ENCODE measurements at regions not wholly inside any gene's neighbourhood (a gene's known extent, or its start where the extent isn't known, plus 50 kb on each side); places are given as distances from the start of the nearest gene placed in this dataset.

DNA sequence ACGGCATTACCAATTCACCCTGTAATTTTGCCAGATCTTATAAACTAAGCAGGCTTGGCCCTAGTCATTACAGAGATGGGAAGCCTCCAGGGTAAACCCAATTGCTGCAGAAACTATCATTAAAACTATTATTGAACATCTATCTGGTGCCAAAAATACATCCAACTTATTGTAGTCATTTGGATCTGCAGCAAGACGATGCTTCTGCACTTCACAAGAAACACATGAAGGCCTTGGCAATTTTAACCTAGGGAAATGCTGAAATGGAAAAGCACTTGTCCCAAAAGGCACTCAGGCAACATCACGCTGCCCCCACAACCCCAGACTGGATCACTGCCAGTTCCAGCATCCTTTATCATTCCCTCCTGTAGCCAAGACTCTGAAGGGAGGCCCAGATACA is 85.3 kb upstream of the ACVR2A start:
- Histone ChIP-seq H3K36me3 (ENCODE audit: insufficient read depth, low read length, poor library complexity, severe bottlenecking) (no peaks in the 10 kb centered on the region), H3K9me3 (ENCODE audit: low read depth, low read length, poor library complexity, severe bottlenecking) (no peaks in the 10 kb centered on the region), H3K4me3 (ENCODE audit: low read depth, low read length, poor library complexity, severe bottlenecking) (no peak overlapping the region), H3K4me1 (ENCODE audit: insufficient read depth, low read length, poor library complexity, severe bottlenecking) (no peaks in the 10 kb centered on the region), H3K27me3 (replicated peaks; ENCODE audit: insufficient read depth, low read depth, low read length, poor library complexity) (no peaks in the 10 kb centered on the region), H3K27ac (ENCODE audit: low read depth, low read length, poor library complexity, severe bottlenecking) (no peak overlapping the region)
- no peak for DNase-seq (ENCODE audit: low spot score)
- intact Hi-C loops (cut with micrococcal nuclease; ENCODE audit: unreplicated experiment) = no loop called here
- no TSS peak for BruUV-seq (replicated peaks)
- ChIA-PET POLR2A (ENCODE audit: low non-redundant PET) (no interaction called here), CTCF (no interaction called here)
- TF ChIP-seq, protein P1, sequence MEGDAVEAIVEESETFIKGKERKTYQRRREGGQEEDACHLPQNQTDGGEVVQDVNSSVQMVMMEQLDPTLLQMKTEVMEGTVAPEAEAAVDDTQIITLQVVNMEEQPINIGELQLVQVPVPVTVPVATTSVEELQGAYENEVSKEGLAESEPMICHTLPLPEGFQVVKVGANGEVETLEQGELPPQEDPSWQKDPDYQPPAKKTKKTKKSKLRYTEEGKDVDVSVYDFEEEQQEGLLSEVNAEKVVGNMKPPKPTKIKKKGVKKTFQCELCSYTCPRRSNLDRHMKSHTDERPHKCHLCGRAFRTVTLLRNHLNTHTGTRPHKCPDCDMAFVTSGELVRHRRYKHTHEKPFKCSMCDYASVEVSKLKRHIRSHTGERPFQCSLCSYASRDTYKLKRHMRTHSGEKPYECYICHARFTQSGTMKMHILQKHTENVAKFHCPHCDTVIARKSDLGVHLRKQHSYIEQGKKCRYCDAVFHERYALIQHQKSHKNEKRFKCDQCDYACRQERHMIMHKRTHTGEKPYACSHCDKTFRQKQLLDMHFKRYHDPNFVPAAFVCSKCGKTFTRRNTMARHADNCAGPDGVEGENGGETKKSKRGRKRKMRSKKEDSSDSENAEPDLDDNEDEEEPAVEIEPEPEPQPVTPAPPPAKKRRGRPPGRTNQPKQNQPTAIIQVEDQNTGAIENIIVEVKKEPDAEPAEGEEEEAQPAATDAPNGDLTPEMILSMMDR (conservative IDR thresholded peaks at IDR 0.05; ENCODE audit: low read depth, low read length) = no peak
- TF ChIP-seq EZH2 (IDR thresholded peaks at IDR 0.05; ENCODE audit: borderline replicate concordance, low read depth, low read length, poor library complexity, severe bottlenecking) = no peak

DNA sequence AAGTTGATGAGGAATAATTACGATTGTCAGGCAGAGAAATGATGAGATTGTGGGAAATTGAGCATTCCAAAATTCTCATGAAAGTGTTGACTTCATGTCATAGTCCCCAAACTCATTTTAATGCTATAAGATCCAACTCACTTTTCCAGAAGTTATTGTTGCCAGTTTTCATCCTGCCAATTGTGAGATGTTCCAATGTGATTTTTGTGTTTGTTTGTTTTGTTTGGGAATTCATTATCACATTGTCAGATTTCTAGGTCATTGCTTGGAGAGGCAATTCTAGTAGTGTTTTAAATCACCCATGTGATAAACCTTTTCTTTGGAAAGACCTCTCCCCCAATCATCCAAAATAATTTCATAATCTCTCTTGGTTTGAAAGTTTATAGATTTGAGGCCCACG is 86.0 kb upstream of the ACVR2A start:
- CTCF ChIA-PET = no interaction called here
- TF ChIP-seq, protein P1 (conservative IDR thresholded peaks at IDR 0.05; ENCODE audit: low read depth, low read length) = no peak

DNA sequence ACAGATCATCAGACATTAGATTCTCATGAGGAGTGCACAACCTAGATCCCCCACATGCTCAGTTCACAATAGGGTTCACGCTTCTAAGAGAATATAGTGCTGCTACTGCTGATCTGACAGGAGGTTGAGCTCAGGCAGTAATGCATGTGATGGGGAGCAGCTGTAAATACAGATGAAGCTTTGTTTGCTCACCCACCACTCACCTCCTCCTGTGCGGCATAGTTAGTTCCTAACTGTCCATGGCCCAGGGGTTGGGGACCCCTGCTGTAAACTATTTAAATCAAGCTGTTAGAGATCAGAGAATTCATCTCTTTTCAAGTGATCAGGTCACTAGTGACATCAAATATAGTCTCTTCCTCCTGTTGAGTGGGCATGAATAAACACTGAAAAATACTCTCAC is 88.8 kb upstream of the ACVR2A start:
- Histone ChIP-seq H3K27ac (ENCODE audit: low read depth, low read length, poor library complexity, severe bottlenecking) (no peak overlapping the region), H3K9me3 (ENCODE audit: low read depth, low read length, poor library complexity, severe bottlenecking) (no peaks in the 10 kb centered on the region), H3K4me3 (ENCODE audit: low read depth, low read length, poor library complexity, severe bottlenecking) (no peak overlapping the region), H3K27me3 (replicated peaks; ENCODE audit: insufficient read depth, low read depth, low read length, poor library complexity) (no peaks in the 10 kb centered on the region), H3K36me3 (ENCODE audit: insufficient read depth, low read length, poor library complexity, severe bottlenecking) (no peaks in the 10 kb centered on the region), H3K4me1 (ENCODE audit: insufficient read depth, low read length, poor library complexity, severe bottlenecking) (no peaks in the 10 kb centered on the region)
- intact Hi-C loops (cut with micrococcal nuclease; ENCODE audit: unreplicated experiment) = no loop called here
- DNase-seq (ENCODE audit: low spot score) = no peak
- no peak for TF ChIP-seq EZH2 (IDR thresholded peaks at IDR 0.05; ENCODE audit: borderline replicate concordance, low read depth, low read length, poor library complexity, severe bottlenecking)
- TF ChIP-seq, protein P1 (conservative IDR thresholded peaks at IDR 0.05; ENCODE audit: low read depth, low read length) = no peak
- no TSS peak for BruUV-seq (replicated peaks)
- CTCF ChIA-PET = no interaction called here
- POLR2A ChIA-PET (ENCODE audit: low non-redundant PET) = no interaction called here

More for the DNA sequence above, 86.0 kb upstream of the ACVR2A start:
- Histone ChIP-seq H3K9me3 (ENCODE audit: low read depth, low read length, poor library complexity, severe bottlenecking) (no peaks in the 10 kb centered on the region), H3K4me1 (ENCODE audit: insufficient read depth, low read length, poor library complexity, severe bottlenecking) (no peaks in the 10 kb centered on the region), H3K36me3 (ENCODE audit: insufficient read depth, low read length, poor library complexity, severe bottlenecking) (no peaks in the 10 kb centered on the region), H3K27ac (ENCODE audit: low read depth, low read length, poor library complexity, severe bottlenecking) (no peak overlapping the region), H3K4me3 (ENCODE audit: low read depth, low read length, poor library complexity, severe bottlenecking) (no peak overlapping the region), H3K27me3 (replicated peaks; ENCODE audit: insufficient read depth, low read depth, low read length, poor library complexity) (no peaks in the 10 kb centered on the region)
- intact Hi-C loops (cut with micrococcal nuclease; ENCODE audit: unreplicated experiment) = no loop called here
- POLR2A ChIA-PET (ENCODE audit: low non-redundant PET) = no interaction called here
- BruUV-seq (replicated peaks) = no TSS peak
- no peak for DNase-seq (ENCODE audit: low spot score)
